ENCODE measurements at regions not wholly inside any gene's neighbourhood (a gene's known extent, or its start where the extent isn't known, plus 50 kb on each side); places are given as distances from the start of the nearest gene placed in this dataset.

DNA sequence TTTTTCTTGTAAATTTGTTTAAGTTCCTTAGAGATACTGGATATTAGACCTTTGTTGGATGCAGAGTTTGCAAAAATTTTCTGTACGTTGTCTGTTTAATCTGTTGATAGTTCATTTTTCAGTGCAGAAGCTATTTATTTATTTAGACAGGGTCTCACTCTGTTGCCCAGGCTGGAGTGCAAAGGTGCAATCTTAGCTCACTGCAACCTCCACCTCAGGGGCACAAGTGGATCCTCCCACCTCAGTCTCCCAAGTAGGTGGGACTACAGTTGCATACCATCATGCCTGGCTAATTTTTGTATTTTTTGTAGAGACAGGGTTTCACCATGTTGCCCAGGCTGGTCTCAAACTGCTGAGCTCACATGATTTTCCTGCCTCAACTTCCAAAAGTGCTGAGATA is 568.2 kb upstream of the REG3G start:
- no peak for TF ChIP-seq EZH2 (IDR thresholded peaks at IDR 0.05; ENCODE audit: low read length, missing control alignments)
- TF ChIP-seq, protein P1, sequence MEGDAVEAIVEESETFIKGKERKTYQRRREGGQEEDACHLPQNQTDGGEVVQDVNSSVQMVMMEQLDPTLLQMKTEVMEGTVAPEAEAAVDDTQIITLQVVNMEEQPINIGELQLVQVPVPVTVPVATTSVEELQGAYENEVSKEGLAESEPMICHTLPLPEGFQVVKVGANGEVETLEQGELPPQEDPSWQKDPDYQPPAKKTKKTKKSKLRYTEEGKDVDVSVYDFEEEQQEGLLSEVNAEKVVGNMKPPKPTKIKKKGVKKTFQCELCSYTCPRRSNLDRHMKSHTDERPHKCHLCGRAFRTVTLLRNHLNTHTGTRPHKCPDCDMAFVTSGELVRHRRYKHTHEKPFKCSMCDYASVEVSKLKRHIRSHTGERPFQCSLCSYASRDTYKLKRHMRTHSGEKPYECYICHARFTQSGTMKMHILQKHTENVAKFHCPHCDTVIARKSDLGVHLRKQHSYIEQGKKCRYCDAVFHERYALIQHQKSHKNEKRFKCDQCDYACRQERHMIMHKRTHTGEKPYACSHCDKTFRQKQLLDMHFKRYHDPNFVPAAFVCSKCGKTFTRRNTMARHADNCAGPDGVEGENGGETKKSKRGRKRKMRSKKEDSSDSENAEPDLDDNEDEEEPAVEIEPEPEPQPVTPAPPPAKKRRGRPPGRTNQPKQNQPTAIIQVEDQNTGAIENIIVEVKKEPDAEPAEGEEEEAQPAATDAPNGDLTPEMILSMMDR (conservative IDR thresholded peaks at IDR 0.05 in 1 of 2, IDR thresholded peaks at IDR 0.05 in 1 of 2; ENCODE audit: low read depth in 1 of 2, low read length in 2 of 2), result no peak
